Uterus (tissue), 2 donors: ENCODE measurements at regions not wholly inside any gene's neighbourhood (a gene's known extent, or its start where the extent isn't known, plus 50 kb on each side); places are given as distances from the start of the nearest gene placed in this dataset.
"Not testable (repeated sequence)": the region's sequence is repeated elsewhere in the genome, so short reads cannot be mapped to it uniquely, and the experiment has no call there.

Experiments used
- CTCF ChIP-seq, 4 experiments: fragments of 200-600 bp in 2 of 4; fragments of 450-650 bp in 2 of 4; sonication (generic) in 2 of 4; IDR thresholded peaks; one replicate each; pipeline ENCODE4 v1.5.1; 2016 to 2019; ENCODE audit warnings: antibody characterized with exemption in 4 of 4, mild to moderate bottlenecking in 2 of 4, moderate library complexity in 1 of 4
- POLR2A ChIP-seq, 2 donors: fragments of 450-650 bp; IDR thresholded peaks; one replicate each; pipeline ENCODE4 v1.6.1; 2016; ENCODE audit warnings: antibody characterized with exemption in 2 of 2, mild to moderate bottlenecking in 1 of 2, moderate library complexity in 1 of 2

- TF ChIP-seq POLR2A, CTCF (IDR thresholded peaks at IDR 0.05): not testable (repeated sequence)
These were observed 741.5 kb downstream of the BCKDHB start for GRCh38 chr6:80847973-80848372.
